HCT116 (cell line): ENCODE measurements at regions not wholly inside any gene's neighbourhood (a gene's known extent, or its start where the extent isn't known, plus 50 kb on each side); places are given as distances from the start of the nearest gene placed in this dataset.

ENCODE experiments used
- ATF3 ChIP-seq: IDR thresholded peaks from 2 replicates; pipeline ENCODE4 v1.6.1; 2012
- CTCF ChIP-seq, 3 experiments: fragments of 200-600 bp in 1 of 3; sonication (generic) in 1 of 3; IDR thresholded peaks in 2 of 3; conservative IDR thresholded peaks in 1 of 3; 2 replicates each; pipeline ENCODE4 v1.5.1; 2012 to 2017; ENCODE audit warnings: low read depth in 2 of 3, low read length in 2 of 3, antibody characterized with exemption in 1 of 3, borderline replicate concordance in 1 of 3, control low read depth in 1 of 3, mild to moderate bottlenecking in 1 of 3, mixed read lengths in 1 of 3, mixed run types in 1 of 3, moderate library complexity in 1 of 3; ENCODE audit not compliant: insufficient read depth in 1 of 3
- EZH2phosphoT487 ChIP-seq: fragments of 200-600 bp; IDR thresholded peaks from 2 replicates; pipeline ENCODE4 v1.6.1; 2018; ENCODE audit warnings: antibody characterized with exemption, borderline replicate concordance
- JUND ChIP-seq: IDR thresholded peaks from 2 replicates; pipeline ENCODE4 v1.6.1; 2012
- MAX ChIP-seq: IDR thresholded peaks from 2 replicates; pipeline ENCODE4 v1.6.1; 2012
- POLR2A ChIP-seq: IDR thresholded peaks from 2 replicates; pipeline ENCODE4 v1.7.0; 2011; ENCODE audit warnings: borderline replicate concordance; ENCODE audit not compliant: insufficient read depth, insufficient read length; ENCODE audit errors: extremely low read depth
- POLR2AphosphoS5 ChIP-seq: IDR thresholded peaks from 2 replicates; pipeline ENCODE4 v1.6.1; 2011; ENCODE audit warnings: mild to moderate bottlenecking, low read depth, low read length, moderate library complexity
- REST ChIP-seq: IDR thresholded peaks from 2 replicates; pipeline ENCODE4 v1.6.1; 2012; ENCODE audit warnings: low read depth
- YY1 ChIP-seq: IDR thresholded peaks from 2 replicates; pipeline ENCODE4 v1.6.1; 2011; ENCODE audit warnings: low read length, low read depth, moderate library complexity, mild to moderate bottlenecking; ENCODE audit not compliant: insufficient replicate concordance; ENCODE audit errors: extremely low read depth
- ZBTB33 ChIP-seq: IDR thresholded peaks from 2 replicates; pipeline ENCODE4 v1.6.1; 2011; ENCODE audit warnings: mild to moderate bottlenecking, low read length, moderate library complexity; ENCODE audit not compliant: insufficient replicate concordance; ENCODE audit errors: extremely low read depth
- ZNF274 ChIP-seq: fragments of 200-500 bp; sonication (Bioruptor generic); IDR thresholded peaks from 2 replicates; pipeline ENCODE4 v1.6.1; 2014; ENCODE audit warnings: mild to moderate bottlenecking, low read depth, low read length, inconsistent platforms

- no peak for TF ChIP-seq CTCF (IDR thresholded peaks at IDR 0.05 in 2 of 3, conservative IDR thresholded peaks at IDR 0.05 in 1 of 3; ENCODE audit: borderline replicate concordance in 1 of 3, insufficient read depth in 1 of 3, low read depth in 2 of 3, low read length in 2 of 3)
- no peak for TF ChIP-seq ZNF274
- TF ChIP-seq ATF3: no peak
- no peak for TF ChIP-seq YY1
- TF ChIP-seq JUND: no peak
- TF ChIP-seq POLR2AphosphoS5: no peak
- no peak for TF ChIP-seq REST
- no peak for TF ChIP-seq EZH2phosphoT487
- no peak for TF ChIP-seq POLR2A
- no peak for TF ChIP-seq MAX
- TF ChIP-seq ZBTB33: no peak
These were observed 193.7 kb upstream of the TLE4 start for GRCh38 chr9:79378107-79378506.
